ENCODE measurements at regions not wholly inside any gene's neighbourhood (a gene's known extent, or its start where the extent isn't known, plus 50 kb on each side); places are given as distances from the start of the nearest gene placed in this dataset.

DNA sequence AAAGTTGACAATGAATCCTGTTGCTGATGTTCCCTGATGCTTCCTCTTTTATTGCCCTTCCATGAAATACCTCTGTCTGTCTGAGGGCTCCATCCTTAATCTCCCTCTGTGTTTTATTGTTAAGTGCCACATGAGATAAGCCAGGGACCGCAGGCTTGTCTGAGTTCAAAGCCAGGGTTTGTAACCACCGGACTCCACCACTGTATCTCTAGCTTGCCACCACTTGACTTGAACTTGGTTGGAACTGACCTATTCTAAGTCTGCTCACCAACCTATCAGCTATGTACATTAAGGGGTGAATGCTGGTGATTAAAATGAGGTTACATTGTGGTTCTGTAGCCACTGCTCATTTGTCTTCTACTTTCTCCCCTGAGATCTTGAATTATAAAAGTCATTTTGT is 328.5 kb upstream of the ZEB2 start:
- 87 to 93% (median 92%) methylated on average over 2 of the region's 2 CpGs for WGBS, 3 donors
- no peak overlapping the region for H3K4me3 ChIP-seq
- intact Hi-C loops (cut with DNase I): no loop called here

GRCh38 chr2:144847347-144848080 is 327.6 kb upstream of the ZEB2 start:
- H3K9me3 ChIP-seq: no peaks in the 10 kb centered on the region
- TF ChIP-seq CTCF (IDR thresholded peaks at IDR 0.05): no peak
- DNase-seq (no peak), ATAC-seq (no peak)
- H3K36me3 ChIP-seq (ENCODE audit: insufficient read depth in 1 of 2, low read depth in 1 of 2): no peaks in the 10 kb centered on the region
- WGBS, 3 donors: 78 to 87% (median 87%) methylated on average over 5 of the region's 5 CpGs
- H3K27me3 ChIP-seq (ENCODE audit: insufficient read depth in 3 of 3, low read length in 2 of 3): no peaks in the 10 kb centered on the region
- intact Hi-C loops (cut with DNase I): no loop called here
- H3K27ac ChIP-seq: no peak overlapping the region
- no peak overlapping the region for H3K4me3 ChIP-seq
- H3K4me1 ChIP-seq: no peaks in the 10 kb centered on the region

More for the DNA sequence above, 328.5 kb upstream of the ZEB2 start:
- Histone ChIP-seq H3K4me1 (no peaks in the 10 kb centered on the region), H3K27ac (no peak overlapping the region), H3K9me3 (no peaks in the 10 kb centered on the region), H3K36me3 (ENCODE audit: insufficient read depth in 1 of 2, low read depth in 1 of 2) (no peaks in the 10 kb centered on the region), H3K27me3 (ENCODE audit: insufficient read depth in 3 of 3, low read length in 2 of 3) (no peaks in the 10 kb centered on the region)
- DNase-seq: no peak
- TF ChIP-seq CTCF (IDR thresholded peaks at IDR 0.05): no peak
- ATAC-seq: no peak

GRCh38 chr2:144836635-144837350 is 316.9 kb upstream of the ZEB2 start:
- ATAC-seq (no peak), DNase-seq (no peak)
- H3K27ac ChIP-seq: no peak overlapping the region
- no peaks in the 10 kb centered on the region for H3K36me3 ChIP-seq (ENCODE audit: insufficient read depth in 1 of 2, low read depth in 1 of 2)
- TF ChIP-seq CTCF (IDR thresholded peaks at IDR 0.05): no peak
- no peaks in the 10 kb centered on the region for H3K9me3 ChIP-seq
- H3K27me3 ChIP-seq (ENCODE audit: insufficient read depth in 3 of 3, low read length in 2 of 3): no peaks in the 10 kb centered on the region
- intact Hi-C loops (cut with DNase I): no loop called here
- H3K4me1 ChIP-seq: no peaks in the 10 kb centered on the region
- WGBS, 3 donors: 60 to 71% (median 65%) methylated on average over 7 of the region's 7 CpGs
- no peak overlapping the region for H3K4me3 ChIP-seq

GRCh38 chr2:144835634-144836350 is 315.9 kb upstream of the ZEB2 start:
- TF ChIP-seq CTCF (IDR thresholded peaks at IDR 0.05): no peak
- Histone ChIP-seq H3K4me3 (no peak overlapping the region), H3K27me3 (ENCODE audit: insufficient read depth in 3 of 3, low read length in 2 of 3) (no peaks in the 10 kb centered on the region), H3K9me3 (no peaks in the 10 kb centered on the region), H3K36me3 (ENCODE audit: insufficient read depth in 1 of 2, low read depth in 1 of 2) (no peaks in the 10 kb centered on the region), H3K27ac (no peak overlapping the region), H3K4me1 (no peaks in the 10 kb centered on the region)
- no peak for ATAC-seq
- intact Hi-C loops (cut with DNase I): no loop called here
- no peak for DNase-seq
- WGBS, 3 donors: 66 to 73% (median 69%) methylated on average over 4 of the region's 4 CpGs

Data from psoas muscle (tissue), 7 donors.